ENCODE measurements at regions not wholly inside any gene's neighbourhood (a gene's known extent, or its start where the extent isn't known, plus 50 kb on each side); places are given as distances from the start of the nearest gene placed in this dataset.

GRCh38 chr12:125228519-125229260, 163.5 kb downstream of the AACS start:
- no peak for DNase-seq

- DNase-seq = no peak
Observed at GRCh38 chr12:125229878-125230530, 164.8 kb downstream of the AACS start.

DNA sequence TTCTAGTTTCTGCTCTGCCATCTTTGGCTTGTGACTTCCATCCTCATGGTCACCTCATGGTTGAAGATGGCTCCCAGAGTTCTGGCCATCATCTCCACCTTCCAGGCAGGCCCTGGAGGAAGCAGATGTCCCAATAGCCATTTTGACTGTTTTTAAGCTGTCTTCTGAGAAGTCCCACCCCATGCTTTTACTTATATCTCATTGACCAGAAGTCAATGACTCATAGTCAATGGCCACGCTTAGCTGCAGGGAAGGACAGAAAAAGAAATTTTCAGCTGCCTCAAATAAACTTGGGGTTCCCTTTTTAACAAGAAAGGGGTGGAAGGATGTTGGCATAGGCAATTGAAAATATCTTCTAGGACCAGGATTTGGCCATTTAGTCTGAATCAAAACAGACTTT, 168.1 kb downstream of the AACS start:
- DNase-seq = no peak

DNA sequence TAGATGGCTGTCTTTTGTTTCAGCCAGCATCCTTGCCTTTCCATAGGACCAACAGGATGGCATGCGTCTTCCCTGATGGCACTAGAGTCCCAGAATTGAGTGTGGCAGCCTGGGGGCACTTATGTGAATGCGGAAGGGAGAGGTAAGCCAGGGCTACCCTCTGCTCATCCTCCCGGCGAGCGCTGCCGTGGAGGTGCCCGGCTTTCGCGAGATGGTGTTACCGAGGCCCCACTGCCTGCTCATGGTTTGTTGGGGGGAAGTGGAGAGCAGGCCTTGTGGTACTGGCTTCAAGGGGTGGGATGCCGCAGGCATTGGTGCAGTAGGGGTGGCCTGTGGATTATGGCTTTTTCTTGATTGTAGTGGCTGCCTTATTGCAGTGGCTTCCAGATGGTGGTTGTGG, 174.3 kb downstream of the AACS start:
- DNase-seq = no peak

DNA sequence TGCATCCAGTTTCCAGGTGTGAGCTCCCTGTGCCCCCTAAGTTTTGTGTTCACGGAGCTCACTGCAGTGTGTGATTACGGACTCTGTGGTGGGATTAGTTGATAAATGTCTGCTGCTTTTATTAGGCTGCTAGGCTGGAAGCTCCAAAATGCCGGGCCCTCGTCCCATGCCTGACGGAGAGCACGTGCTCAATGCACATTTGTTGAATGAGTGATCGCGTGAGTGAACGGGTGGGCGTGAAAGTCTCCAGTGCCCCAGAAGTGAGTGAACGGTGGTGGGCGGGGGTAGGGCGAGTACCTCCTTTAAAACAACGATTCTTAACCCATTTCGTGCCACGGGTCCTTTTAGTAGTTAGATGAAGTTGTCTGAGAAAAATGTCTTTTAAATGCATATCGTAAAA, 175.5 kb downstream of the AACS start:
- DNase-seq = no peak

GRCh38 chr12:125243811-125244210, 178.6 kb downstream of the AACS start:
- DNase-seq = no peak

GRCh38 chr12:125244338-125244737, 179.1 kb downstream of the AACS start:
- no peak for DNase-seq

DNA sequence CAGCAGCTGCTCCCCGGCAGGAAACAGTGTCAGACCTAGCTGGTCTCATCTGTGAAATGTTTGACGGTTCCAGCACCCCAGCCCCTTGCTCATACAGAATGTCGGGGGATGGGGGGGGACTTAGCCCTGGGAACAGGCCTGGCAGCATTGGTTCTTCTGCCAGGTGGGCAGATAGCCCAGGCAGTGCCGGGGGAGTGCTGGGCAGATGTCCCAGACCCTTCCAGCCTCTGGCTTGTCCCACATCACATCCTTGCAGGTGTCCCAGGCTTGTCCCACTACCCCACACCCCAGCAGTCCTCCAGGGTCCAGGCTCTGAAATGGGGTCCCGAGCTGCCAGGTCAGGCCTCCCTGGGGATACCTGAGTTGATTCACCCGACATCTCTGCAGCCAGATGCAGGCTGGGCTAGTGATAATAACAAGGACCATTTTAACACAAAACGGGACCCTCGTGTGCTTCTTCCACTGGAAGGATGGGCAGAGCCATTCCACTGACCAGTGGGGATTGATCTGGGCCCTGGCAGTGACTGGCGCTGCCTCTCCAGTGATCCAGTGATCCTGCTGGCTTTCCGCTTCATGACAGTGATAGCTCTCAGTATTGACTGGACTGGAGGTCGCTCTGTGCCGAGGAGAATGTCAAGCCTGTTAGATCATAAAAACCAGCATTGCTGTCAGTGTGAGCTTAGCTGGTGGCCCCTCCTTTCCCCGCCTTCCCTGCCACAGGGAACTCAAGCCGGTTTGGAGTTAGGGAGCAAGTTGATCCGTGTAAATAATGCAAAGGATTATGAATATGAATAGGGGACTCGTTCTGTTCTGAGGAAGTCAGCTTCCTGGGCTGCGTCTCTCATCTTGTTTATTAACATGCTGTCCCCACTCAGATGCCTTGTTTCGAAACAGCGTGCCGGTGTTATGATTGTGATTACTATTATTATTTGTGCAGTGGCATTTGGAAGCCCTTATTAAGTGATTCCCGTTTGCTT, 180.6 kb downstream of the AACS start:
- no peak for DNase-seq

DNA sequence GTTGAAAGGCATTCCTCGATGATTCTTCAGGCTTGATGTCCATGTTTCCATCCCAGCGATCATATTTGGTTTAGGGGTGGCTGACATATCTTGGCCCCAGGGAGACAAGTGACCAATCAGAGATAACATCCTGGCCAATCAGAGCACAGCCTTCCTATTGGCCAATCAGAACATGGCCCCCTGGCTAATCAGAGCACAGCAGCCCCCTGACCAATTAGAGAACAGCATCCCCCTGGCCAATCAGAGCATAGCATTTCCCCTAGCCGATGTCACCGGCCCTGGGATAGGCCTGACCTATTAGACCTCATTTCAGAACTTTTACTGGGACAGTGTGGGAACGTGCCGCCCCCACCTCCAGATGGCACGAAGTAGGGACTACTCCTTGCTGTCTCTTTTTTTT, 182.2 kb downstream of the AACS start:
- DNase-seq = no peak

DNA sequence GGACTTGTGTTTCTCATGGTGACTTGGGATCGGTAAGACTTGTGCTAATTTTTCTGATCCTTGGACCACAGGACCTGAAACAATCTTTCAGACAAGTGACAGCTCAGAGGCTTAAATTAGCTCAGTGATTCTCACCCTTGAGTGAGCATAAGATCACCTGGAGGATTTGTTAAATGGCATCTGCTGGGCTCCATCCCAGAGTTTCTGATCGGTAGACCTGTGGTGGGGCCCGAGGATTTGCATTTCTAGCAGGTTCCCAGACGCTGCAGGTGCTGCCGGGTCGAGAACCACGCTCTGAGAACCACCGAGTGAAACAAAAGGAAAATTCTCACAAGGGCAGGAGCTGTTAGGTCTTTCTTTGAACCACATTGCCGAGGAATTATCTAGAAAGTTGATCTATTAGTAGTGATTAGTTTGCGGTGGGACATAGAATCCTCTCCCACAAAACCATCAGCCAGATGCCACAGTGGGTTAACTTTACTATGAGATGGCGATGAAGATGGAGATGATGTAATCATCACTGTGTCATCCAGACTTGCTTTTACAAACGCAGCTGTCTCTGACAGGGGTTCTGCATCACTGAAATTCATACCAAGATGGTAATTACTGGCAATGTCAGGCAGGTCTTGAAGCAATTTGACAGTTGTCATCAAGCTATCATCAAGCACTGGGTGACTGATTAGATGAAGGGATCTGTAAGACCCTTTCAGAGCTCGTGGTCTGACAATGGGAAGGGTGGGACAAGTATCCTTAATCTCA, 184.0 kb downstream of the AACS start:
- DNase-seq = no peak

DNA sequence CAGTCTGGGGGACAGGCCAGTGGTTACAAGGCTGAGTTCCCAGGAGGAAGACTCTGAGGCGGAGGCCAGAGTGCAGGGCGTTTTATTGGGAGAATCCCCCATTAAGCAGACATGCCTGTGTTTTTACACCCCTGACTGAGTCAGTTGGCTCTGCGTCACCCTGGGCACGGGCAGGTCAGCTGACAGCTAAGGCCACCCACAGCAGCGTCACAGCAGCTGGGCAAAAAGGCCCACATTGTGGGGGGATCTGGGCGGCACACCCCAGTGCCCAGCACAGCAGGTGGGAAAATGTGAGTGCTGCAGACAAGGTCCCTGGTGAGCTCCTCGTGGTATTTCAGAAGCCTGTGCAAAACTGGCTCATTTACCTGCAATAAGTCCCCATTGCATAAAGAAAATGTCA, 184.7 kb downstream of the AACS start:
- DNase-seq = no peak

DNA sequence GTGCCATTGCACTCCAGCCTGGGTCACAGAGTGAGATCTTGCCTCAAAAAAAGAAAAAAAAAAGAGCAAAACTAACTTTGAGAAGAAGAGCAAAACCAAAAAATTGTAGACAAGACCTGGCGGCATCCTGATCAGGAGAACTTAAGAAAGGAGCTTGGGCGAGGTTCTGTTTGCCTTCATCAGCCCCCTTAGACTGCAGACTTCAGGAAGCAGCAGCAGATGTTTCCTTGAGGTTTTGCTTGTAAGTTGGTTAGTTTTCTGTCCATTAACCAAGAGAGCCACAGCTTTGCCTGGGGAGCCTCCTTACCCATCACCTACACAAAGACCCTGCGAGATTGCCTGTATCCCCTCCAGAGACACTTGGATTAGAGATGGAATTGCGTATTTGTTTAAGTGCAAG, 189.0 kb downstream of the AACS start:
- DNase-seq = no peak

DNA sequence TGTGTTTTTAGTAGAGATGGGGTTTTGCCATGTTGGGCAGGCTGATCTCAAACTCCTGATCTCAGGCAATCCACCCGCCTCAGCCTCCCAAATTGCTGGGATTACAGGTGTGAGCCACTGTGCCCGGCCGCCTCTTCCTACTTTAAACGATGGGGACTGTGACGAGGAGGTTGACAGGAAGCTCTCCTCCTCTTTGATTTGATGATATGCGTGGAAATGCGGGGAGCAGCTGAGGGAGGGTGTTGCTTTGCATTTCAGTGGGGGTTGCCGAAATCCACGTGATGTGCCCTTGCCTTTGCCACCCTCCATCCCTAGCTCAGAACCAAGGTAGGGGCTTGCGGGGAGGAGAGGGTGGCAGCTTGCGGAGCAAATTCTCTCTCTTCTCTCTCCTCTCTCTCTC, 189.6 kb downstream of the AACS start:
- no peak for DNase-seq

DNA sequence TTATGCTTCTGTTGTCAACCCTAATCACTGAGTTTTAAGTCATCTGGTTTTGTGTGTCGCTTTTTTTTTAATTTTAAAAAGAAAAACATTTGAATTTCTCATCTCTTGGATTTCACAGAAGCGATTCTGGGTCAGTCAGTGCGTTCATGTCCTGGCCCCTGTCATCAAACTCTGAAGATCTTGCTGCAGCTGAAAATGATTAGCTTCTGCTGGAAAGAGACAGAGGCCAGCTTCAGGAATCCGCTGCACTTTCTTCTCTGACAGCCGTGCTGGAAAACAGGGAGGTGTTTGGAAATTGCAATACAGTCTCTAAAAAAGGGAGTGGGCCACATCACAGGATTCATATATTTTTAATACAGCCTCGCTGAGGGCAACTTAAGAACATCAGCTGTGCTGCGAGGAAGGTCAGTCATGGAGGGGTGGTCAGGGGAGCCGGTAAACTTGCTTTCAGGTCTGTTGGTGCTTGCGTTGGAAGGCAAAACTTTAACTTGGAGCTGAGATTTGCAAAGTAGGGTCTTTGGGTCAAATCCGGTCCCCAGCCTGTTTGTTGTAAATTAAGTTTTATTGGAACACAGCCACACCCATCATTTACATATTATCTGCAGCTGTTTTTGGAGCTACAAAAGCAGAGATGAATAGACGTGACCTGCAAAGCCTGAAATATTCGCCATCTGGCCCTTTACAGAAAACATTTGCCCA, 190.8 kb downstream of the AACS start:
- no peak for DNase-seq

DNA sequence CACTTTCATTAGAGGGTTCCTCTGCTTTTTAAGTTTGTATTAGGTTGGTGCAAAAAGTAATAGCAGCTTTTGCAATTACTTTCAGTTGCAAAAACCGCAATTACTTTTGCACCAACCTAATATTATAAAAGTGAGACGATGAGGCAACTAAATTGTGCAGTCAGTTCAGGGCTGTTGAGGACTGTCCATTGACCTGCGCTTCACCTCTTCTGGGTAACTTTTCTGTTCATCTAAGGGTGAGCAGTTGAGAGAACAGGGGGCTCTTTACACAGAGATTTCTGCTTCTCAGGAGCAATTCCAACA, 191.3 kb downstream of the AACS start:
- DNase-seq = no peak

DNA sequence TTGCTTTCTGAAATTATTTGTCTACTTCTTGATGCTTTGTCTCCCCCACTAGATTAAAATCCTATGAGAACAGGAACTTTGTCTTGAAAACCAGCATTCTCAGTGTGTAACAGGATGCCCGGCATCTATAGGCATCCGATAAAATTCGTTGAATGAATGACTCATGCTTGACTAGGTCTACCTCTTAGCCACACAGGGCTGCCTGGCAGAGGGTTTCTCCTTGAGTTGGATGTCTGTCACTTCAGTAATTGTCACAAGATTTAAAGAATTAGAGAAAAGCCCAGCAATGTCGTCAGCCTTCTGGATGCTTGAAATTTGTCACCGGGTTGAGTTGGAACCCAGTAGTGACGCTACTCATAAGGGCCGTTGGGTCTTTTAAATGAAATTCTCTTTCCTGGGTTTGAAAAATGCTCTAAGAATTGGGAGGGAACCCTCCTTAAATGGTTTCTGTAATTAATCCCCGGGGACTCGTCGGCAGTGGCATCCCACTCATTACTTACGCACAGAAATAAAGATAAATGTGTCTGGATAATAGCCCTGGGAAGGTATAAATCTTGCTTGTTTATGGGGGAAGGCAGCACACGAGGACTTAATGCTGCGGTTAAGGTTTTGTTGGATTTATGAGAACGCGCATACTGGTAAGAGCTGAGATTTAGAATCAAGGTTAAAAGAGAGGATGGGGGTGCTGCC, 194.1 kb downstream of the AACS start:
- no peak for DNase-seq

DNA sequence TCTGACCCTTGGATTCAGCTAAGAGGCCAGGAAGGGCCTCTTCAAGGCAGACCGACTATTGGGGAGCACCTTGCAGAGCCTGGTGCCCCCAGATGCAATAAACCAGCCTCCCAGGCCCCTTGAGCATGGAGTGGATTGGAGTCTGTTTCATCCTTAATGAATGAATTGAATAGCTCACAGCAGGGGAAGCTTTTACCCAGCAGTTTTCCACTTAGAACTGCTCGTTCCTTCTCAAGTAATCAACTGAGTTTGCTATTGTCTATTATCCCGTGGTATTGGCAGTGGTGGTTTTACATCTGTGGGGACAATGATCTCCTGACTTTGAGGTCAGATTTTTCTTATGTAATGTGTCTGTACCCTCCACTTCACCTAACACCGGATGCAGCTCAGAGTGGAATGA, 197.6 kb downstream of the AACS start:
- DNase-seq = peak; percentile 12

- no peak for DNase-seq
Observed at GRCh38 chr12:125263385-125263784, 198.2 kb downstream of the AACS start.

- DNase-seq = no peak
Observed at GRCh38 chr12:125267114-125267513, 201.9 kb downstream of the AACS start.

GRCh38 chr12:125269276-125269675, 204.0 kb downstream of the AACS start:
- no peak for DNase-seq

DNA sequence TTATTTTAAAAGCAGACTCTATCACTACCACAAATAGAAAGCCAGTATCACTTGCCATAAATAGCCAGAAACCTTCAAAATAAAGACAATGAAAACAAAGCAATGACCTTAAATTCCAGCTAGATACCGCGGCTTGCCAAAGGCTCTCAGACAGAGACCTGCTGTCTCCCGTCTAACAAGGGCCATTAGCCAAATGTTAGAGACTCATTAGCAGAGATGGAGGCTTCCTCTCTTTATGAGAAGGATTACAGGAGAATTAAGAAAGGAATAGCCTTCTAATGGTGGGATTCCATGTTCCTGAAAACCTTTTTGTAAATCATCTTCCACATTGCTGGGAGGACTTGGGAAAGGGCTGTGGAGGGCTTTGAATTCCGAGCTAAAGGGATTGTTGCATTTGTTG, 206.7 kb downstream of the AACS start:
- DNase-seq = no peak

GRCh38 chr12:125272383-125272933, 207.2 kb downstream of the AACS start:
- no peak for DNase-seq
